ENCODE measurements at regions not wholly inside any gene's neighbourhood (a gene's known extent, or its start where the extent isn't known, plus 50 kb on each side); places are given as distances from the start of the nearest gene placed in this dataset.
A peak's percentile ranks its signal among the peaks of the same experiment; 100 is the strongest.

DNA sequence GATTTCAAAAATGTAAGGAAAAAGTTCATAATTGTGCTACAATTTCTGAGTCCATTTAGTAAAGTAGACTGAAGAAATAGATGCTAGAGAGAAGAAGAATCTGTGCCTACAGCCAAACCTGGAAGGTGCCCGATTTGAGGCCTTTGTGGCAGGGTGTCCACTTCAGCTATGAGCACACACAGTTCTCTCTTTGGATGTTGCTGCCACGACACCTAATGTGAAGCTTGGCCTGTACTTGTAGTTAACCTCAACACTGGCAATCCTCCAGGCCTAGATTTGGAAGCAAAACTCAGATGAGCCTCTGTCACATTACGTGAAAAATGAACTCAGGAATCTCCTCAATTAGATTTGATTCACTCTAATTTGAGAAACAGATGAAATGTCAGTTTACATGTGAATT, 90.1 kb upstream of the LRP1B start:
- DNase-seq, result no peak

DNA sequence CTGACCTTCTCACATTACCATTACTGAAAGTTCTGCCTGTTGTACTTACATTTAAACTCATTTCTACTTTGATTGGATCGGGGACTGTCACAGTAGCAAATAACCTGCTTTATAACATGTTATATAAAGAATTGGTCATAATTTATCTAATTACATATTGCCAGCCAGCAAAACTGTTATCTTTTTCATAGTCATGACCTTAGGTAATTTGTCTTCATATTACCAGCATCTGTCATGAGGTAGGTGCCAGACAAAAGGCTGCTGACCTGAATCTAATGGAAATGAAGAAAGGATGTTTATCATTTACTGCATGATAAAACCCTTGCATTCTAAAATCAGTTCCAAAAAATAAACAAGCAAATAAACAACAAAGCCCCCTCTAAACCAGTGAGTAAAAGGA, 89.4 kb upstream of the LRP1B start:
- no peak for DNase-seq

DNA sequence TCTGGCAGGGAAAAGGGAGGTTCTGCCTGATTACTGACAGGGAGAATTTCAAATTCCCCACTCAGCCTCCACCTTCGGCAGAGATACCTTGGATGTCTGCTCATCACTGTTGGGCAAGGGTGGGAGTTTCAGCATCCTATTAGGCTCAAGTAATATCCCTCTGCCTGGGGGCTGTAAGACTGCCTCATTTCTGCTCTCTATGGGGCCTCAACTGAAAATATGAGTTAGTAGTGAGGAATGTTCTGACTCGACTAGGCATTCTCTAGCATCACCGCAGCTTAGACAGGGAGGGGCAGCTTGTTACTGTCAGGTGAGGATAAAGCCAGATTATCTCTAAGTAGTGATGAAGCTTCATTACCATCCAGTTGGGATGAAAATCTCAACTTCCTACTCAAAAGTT, 87.7 kb upstream of the LRP1B start:
- no peak for DNase-seq

DNA sequence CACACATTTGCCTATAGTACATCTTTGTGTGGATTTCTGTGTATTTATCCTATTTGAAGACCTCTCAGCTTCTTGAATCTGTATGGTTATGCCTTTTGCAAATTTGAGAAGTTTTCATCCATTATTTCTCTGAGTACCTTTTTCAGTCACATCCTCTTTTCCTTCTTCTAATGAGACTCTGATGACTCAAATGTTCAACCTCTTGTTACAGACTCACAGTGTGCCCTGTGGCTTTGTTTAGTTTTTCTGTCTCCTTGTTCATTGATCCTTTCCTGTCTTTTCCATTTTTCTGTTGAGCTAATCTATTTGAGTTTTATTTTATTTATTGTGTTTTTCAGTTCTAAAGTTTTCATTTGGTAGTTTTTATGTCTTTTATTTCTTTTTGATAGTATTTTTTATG, 87.0 kb upstream of the LRP1B start:
- no peak for DNase-seq

DNA sequence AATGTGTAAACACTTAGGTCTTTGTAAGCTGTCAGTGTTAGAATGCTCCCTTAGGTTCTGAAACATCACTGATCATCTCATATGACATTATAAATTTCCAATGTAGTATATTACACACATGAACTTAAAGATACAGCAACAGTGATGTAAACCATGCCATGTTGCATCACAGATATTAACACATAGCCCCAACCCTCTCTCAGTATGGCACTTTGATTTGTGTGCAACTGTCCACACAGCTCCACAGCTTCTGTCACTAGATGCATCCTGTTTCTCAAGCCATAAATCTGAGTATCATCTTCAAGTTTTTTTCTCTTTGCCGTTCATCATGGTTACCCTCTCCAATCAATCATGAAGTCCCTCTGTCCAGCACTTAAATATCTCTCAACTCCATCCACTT, 69.2 kb upstream of the LRP1B start:
- DNase-seq, result no peak

DNA sequence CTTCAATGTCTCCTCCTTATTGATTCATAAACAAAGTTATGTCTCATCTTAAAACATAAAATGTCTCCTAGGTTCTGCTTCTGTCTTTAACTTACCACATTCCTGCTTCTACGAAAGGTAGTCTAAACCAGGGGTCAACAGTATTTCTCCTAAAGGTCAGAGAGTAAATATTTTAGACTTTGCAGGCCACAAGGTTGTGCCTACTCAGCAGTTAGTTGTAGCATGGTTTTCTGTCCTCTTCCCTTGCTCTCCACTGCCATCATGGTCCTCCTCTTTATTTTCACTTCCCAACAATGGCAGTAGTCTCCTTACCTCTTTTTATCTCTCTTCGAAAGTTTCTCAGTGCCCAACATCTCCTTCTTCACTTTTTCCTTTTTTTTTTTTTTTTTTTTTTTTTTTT, 68.3 kb upstream of the LRP1B start:
- DNase-seq, result no peak

DNA sequence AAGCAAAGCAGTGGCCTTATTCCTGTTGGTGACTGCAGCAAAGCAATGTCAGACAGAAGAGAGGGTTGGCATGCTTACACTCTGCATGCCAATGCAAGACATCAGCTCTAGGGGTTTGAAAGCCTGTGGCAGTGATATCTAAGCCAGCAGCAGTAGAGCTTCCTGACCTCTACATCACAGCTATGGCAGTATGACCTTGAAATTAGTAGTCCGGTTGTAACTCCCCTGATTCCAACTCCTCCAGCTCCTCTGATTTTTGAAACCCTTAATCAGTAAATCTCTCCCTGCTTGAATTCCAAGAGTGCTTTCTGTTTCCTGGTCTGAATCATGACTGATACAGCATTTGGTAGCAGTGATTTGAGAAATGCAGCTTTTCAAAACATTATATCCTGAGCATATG, 60.0 kb upstream of the LRP1B start:
- no peak for DNase-seq

DNA sequence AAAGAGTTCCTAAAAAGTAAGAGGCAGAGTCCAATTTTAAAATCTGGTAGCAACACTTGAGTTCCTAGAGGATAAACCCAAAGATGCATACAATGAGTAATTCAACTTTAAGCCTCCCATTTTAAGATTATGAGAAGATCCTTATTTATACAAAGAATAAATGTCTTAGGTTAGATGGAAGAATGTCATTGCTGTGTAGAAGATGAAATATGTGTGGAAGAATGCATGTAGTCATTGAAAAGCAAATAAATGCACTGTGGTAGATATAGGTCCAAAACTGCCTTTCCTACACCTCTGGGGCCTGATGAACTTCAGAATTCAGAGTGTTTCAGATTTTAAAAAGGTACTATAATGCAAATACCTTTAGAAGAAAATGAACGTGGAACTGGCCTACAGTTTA, 58.7 kb upstream of the LRP1B start:
- DNase-seq, result no peak

DNA sequence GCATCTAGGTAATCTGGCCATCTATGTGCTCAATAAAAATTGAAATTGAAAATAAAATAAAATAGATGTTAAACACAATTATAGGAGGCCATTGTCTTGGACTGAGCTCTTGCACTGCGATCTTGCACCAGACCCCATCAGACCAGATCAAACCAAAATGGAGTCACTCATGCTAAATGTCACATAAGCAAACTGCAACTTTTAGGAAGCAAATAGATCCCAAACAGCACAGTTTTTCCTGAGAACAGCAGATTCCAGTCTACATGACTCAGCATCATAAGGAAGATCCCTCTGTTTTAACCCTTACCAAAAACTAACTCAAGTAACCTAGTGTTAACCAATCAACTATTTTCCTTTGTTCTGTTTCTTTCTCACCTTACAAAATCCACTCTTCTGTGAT, 57.7 kb upstream of the LRP1B start:
- no peak for DNase-seq

DNA sequence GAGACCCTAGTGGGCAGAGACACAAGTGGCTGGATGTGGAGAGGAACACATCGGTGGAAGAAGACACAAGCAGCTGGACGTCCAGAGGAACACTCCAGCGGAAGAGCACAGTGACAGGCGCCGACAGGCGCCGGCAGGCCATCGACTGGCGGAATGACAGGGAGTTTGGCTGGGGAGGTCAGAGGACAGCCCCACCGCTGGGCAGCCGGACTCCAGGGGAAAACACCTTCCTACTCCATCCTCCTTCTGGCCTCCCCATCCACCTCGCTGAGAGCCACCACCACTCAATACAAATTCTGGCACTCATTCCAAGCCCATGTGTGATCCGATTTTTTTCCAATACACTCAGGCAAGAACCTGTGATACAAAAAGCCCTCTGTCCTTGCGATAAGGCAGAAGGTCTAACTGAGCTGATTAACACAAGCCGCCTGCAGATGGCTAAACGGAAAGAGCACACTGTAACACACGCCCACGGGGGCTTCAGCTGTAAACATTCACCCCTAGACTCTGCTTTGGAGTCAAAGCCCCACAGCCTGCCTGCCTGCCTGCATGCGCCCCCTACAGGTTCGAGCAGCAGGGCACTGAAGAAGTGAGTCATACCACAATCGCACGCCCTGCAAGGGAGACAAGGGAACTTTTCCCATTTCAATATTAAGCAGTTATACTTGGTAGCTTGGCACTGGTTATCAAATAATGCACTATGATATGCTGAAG, 50.2 kb upstream of the LRP1B start:
- peak; percentile 3 for DNase-seq
